SKM-1 treated with dmso at 0.1 percent for 144 hours (cell line): ENCODE measurements at regions not wholly inside any gene's neighbourhood (a gene's known extent, or its start where the extent isn't known, plus 50 kb on each side); places are given as distances from the start of the nearest gene placed in this dataset.

ENCODE experiments used
- DNase-seq: peaks from one replicate; lab custom pipeline; 2025; ENCODE audit not compliant: unreplicated experiment; lab: John Stamatoyannopoulos, UW

- DNase-seq: no peak
These were observed 612.4 kb downstream of the NYAP2 start for GRCh38 chr2:226011716-226012450.

- peak; percentile 36 for DNase-seq
These were observed 602.9 kb downstream of the NYAP2 start for GRCh38 chr2:226002438-226002837.

GRCh38 chr2:226001716-226002115, 602.2 kb downstream of the NYAP2 start:
- no peak for DNase-seq

- no peak for DNase-seq
These were observed 600.2 kb downstream of the NYAP2 start for GRCh38 chr2:225999692-226000091.

- no peak for DNase-seq
These were observed 599.1 kb downstream of the NYAP2 start for GRCh38 chr2:225998653-225999052.

- no peak for DNase-seq
These were observed 598.6 kb downstream of the NYAP2 start for GRCh38 chr2:225998116-225998515.

GRCh38 chr2:225996462-225996828, 596.9 kb downstream of the NYAP2 start:
- DNase-seq: no peak

- no peak for DNase-seq
These were observed 596.4 kb downstream of the NYAP2 start for GRCh38 chr2:225995796-225996461.

- DNase-seq: no peak
These were observed 595.4 kb downstream of the NYAP2 start for GRCh38 chr2:225994748-225995405.

GRCh38 chr2:225993430-225993829, 593.9 kb downstream of the NYAP2 start:
- DNase-seq: no peak

- no peak for DNase-seq
These were observed 590.3 kb downstream of the NYAP2 start for GRCh38 chr2:225989809-225990208.

- no peak for DNase-seq
These were observed 580.9 kb downstream of the NYAP2 start for GRCh38 chr2:225980372-225980771.

GRCh38 chr2:225971433-225971832, 571.9 kb downstream of the NYAP2 start:
- DNase-seq: no peak

GRCh38 chr2:225948903-225949302, 549.4 kb downstream of the NYAP2 start:
- DNase-seq: no peak

GRCh38 chr2:225938991-225939390, 539.5 kb downstream of the NYAP2 start:
- DNase-seq: no peak

GRCh38 chr2:225937625-225938187, 538.2 kb downstream of the NYAP2 start:
- no peak for DNase-seq

- no peak for DNase-seq
These were observed 533.4 kb downstream of the NYAP2 start for GRCh38 chr2:225932811-225933413.

- no peak for DNase-seq
These were observed 531.2 kb downstream of the NYAP2 start for GRCh38 chr2:225930687-225931086.

GRCh38 chr2:225920621-225921220, 521.2 kb downstream of the NYAP2 start:
- no peak for DNase-seq

GRCh38 chr2:225916692-225917091, 517.2 kb downstream of the NYAP2 start:
- DNase-seq: no peak

GRCh38 chr2:225911019-225911418, 511.5 kb downstream of the NYAP2 start:
- no peak for DNase-seq
